ENCODE measurements at regions not wholly inside any gene's neighbourhood (a gene's known extent, or its start where the extent isn't known, plus 50 kb on each side); places are given as distances from the start of the nearest gene placed in this dataset.

DNA sequence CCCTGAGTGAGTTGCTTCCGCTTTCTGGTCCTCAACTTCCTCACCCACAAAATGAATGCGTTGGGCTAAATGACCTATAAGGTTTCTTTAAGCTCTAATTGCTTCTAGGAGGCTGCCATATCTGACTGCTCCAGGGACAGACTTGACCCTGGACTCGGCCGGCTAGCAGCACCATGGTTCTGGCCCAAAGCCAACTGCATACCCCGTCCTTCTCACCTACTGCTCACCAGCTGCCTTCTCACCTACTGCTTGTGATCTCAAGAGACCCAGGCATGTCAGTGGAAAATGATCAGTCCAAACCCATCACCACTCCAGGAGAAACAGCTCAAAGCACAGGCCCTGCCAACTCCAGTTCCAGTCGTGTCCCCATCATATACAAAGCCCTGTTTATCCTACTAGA is 124.3 kb upstream of the IRX5 start:
- H3K4me3 ChIP-seq, result no peak overlapping the region
- no peaks in the 10 kb centered on the region for H3K9me3 ChIP-seq
- H3K36me3 ChIP-seq, result no peaks in the 10 kb centered on the region
- no peak for DNase-seq
- no peaks in the 10 kb centered on the region for H3K4me1 ChIP-seq
- TF ChIP-seq, protein P1, sequence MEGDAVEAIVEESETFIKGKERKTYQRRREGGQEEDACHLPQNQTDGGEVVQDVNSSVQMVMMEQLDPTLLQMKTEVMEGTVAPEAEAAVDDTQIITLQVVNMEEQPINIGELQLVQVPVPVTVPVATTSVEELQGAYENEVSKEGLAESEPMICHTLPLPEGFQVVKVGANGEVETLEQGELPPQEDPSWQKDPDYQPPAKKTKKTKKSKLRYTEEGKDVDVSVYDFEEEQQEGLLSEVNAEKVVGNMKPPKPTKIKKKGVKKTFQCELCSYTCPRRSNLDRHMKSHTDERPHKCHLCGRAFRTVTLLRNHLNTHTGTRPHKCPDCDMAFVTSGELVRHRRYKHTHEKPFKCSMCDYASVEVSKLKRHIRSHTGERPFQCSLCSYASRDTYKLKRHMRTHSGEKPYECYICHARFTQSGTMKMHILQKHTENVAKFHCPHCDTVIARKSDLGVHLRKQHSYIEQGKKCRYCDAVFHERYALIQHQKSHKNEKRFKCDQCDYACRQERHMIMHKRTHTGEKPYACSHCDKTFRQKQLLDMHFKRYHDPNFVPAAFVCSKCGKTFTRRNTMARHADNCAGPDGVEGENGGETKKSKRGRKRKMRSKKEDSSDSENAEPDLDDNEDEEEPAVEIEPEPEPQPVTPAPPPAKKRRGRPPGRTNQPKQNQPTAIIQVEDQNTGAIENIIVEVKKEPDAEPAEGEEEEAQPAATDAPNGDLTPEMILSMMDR (IDR thresholded peaks at IDR 0.05), result no peak
- TF ChIP-seq POLR2A (IDR thresholded peaks at IDR 0.05), result no peak
- 63 to 79% methylated on average over 5 of the region's 6 CpGs for WGBS, 2 donors
- H3K27ac ChIP-seq, result no peak overlapping the region
- H3K27me3 ChIP-seq, result no peaks in the 10 kb centered on the region
- intact Hi-C loops (cut with DNase I), result no loop called here

- no peak overlapping the region for H3K4me3 ChIP-seq
- DNase-seq, result no peak
- H3K27me3 ChIP-seq, result no peaks in the 10 kb centered on the region
- intact Hi-C loops (cut with DNase I), result no loop called here
- no peak overlapping the region for H3K27ac ChIP-seq
- TF ChIP-seq, protein P1 (IDR thresholded peaks at IDR 0.05), result no peak
- TF ChIP-seq POLR2A (IDR thresholded peaks at IDR 0.05), result no peak
- no peaks in the 10 kb centered on the region for H3K36me3 ChIP-seq
- no peaks in the 10 kb centered on the region for H3K9me3 ChIP-seq
- WGBS, 2 donors, result 75 to 84% methylated on average over 4 of the region's 4 CpGs
- H3K4me1 ChIP-seq, result no peaks in the 10 kb centered on the region
Observed at GRCh38 chr16:54805648-54806047, 125.0 kb upstream of the IRX5 start.

DNA sequence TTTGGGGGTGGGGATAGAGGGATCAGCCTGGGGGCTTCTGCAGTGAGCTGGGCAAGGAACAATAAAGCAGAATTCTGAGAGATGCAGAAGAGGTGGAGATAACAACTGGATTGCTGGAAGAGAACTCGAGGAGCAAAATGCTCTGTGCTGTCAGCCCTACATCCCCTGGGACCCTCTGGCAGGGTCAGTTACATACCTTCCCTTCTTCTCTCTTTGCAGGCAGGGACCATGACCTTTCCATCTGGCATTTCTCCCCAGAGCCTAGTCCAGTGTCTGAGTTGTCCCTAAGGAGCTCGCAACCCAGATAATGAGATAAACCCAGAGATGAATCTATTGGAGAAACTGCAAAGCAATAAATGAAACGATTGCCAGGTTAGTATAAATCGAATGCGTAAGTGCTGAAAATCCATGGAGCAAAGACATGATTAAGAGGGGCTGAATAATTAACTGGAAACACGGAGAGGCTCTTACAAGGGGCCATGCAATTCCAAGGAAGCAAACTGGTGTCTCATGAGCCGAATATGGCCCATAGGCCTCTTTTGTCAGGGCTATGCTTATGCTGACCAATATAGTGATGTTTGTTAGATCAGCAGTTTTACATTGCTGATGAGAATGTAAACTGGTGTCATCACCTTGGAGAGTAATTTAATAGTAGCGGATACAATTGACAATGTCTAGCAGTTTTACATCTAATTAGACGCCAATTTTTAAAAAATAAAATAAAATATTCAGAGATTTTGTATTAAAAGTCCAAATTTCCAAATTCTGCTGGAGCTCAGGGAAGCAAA is 129.4 kb upstream of the IRX5 start:
- no peaks in the 10 kb centered on the region for H3K27me3 ChIP-seq
- no peaks in the 10 kb centered on the region for H3K36me3 ChIP-seq
- no peaks in the 10 kb centered on the region for H3K4me1 ChIP-seq
- TF ChIP-seq POLR2A (IDR thresholded peaks at IDR 0.05), result no peak
- TF ChIP-seq, protein P1 (IDR thresholded peaks at IDR 0.05), result no peak
- no peak overlapping the region for H3K4me3 ChIP-seq
- WGBS, 2 donors, result 90 to 91% methylated on average over 8 to 9 of the region's 9 CpGs
- DNase-seq, result no peak
- intact Hi-C loops (cut with DNase I), result no loop called here
- H3K9me3 ChIP-seq, result no peaks in the 10 kb centered on the region
- no peak overlapping the region for H3K27ac ChIP-seq

DNA sequence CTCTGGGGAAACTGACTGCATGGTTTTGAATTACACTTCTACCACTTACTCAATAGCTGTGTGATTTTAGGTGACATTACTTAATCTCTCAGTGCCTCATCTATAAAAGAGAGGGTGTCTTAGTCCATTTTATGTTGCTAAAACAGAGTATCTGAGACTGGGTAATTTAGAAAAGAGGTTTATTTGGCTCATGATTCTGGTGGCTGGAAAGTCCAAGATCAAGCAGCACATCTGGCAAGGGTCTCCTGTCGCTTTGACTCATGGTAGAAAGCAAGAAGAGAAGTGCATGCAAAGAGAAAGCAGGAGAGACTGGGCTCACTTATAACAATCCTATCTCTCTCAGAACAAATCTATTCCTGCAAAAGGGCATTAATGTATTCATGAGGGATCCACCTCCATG is 132.4 kb upstream of the IRX5 start:
- TF ChIP-seq, protein P1 (IDR thresholded peaks at IDR 0.05), result no peak
- no peak for TF ChIP-seq POLR2A (IDR thresholded peaks at IDR 0.05)
- Histone ChIP-seq H3K27ac (no peak overlapping the region), H3K9me3 (no peaks in the 10 kb centered on the region), H3K27me3 (no peaks in the 10 kb centered on the region), H3K4me3 (no peak overlapping the region), H3K4me1 (no peaks in the 10 kb centered on the region), H3K36me3 (no peaks in the 10 kb centered on the region)
- WGBS, 2 donors, result 83 to 100% methylated on average over 1 of the region's 1 CpG
- intact Hi-C loops (cut with DNase I), result no loop called here
- no peak for DNase-seq

- WGBS, 2 donors, result 55 to 57% methylated on average over 5 of the region's 5 CpGs
- no peak for DNase-seq
- no peaks in the 10 kb centered on the region for H3K27me3 ChIP-seq
- no peak overlapping the region for H3K27ac ChIP-seq
- no peak for TF ChIP-seq POLR2A (IDR thresholded peaks at IDR 0.05)
- TF ChIP-seq, protein P1 (IDR thresholded peaks at IDR 0.05), result no peak
- no peaks in the 10 kb centered on the region for H3K36me3 ChIP-seq
- no peaks in the 10 kb centered on the region for H3K4me1 ChIP-seq
- intact Hi-C loops (cut with DNase I), result no loop called here
- no peaks in the 10 kb centered on the region for H3K9me3 ChIP-seq
- H3K4me3 ChIP-seq, result no peak overlapping the region
Observed at GRCh38 chr16:54796211-54796610, 134.5 kb upstream of the IRX5 start.
